SK-N-SH (cell line): ENCODE measurements at regions not wholly inside any gene's neighbourhood (a gene's known extent, or its start where the extent isn't known, plus 50 kb on each side); places are given as distances from the start of the nearest gene placed in this dataset.

Experiments
- CTCF ChIA-PET: fragments of 300-600, 350-600 bp; formaldehyde crosslinking; extraction: SDS; loops from one replicate; lab custom pipeline; 2021; lab: Yijun Ruan, JAX
- POLR2A ChIA-PET: fragments of 350-600 bp; sonication (Branson Sonifier 250); formaldehyde crosslinking; extraction: SDS; loops from one replicate; lab custom pipeline; 2020; ENCODE audit warnings: antibody characterized with exemption, inconsistent platforms; lab: Yijun Ruan, JAX
- DNase-seq: peaks from one replicate; pipeline ENCODE4 v3.0.0; 2012
- H2AFZ ChIP-seq: fragments of 200-600 bp; sonication (generic); 2 replicates; pipeline ENCODE4 v1.8.1; 2016; ENCODE audit warnings: antibody characterized with exemption, mild to moderate bottlenecking, low read depth
- H3F3A ChIP-seq: fragments of 200-600 bp; sonication (generic); replicated peaks from 2 replicates; pipeline ENCODE3; 2016; ENCODE audit warnings: antibody characterized with exemption, mild to moderate bottlenecking; ENCODE audit not compliant: insufficient read depth
- H3K27ac ChIP-seq, 2 experiments: fragments of 200-500 bp in 1 of 2; fragments of 200-600 bp in 1 of 2; sonication (Bioruptor generic) in 1 of 2; sonication (generic), shearing (Covaris generic) in 1 of 2; 2 replicates each; pipeline versions ENCODE4 v1.5.1 to v1.6.1; 2014 to 2016; ENCODE audit warnings: low read depth in 2 of 2, inconsistent platforms in 1 of 2, low read length in 1 of 2, mild to moderate bottlenecking in 1 of 2, mixed read lengths in 1 of 2
- H3K27me3 ChIP-seq: fragments of 200-600 bp; sonication (generic), shearing (Covaris generic); 2 replicates; pipeline ENCODE4 v1.6.1; 2016; ENCODE audit warnings: mixed run types; ENCODE audit not compliant: insufficient read depth
- H3K36me3 ChIP-seq, 2 experiments: fragments of 200-500 bp in 1 of 2; fragments of 200-600 bp in 1 of 2; sonication (Bioruptor generic) in 1 of 2; sonication (generic) in 1 of 2; replicated peaks in 1 of 2; 2 replicates each; pipeline versions ENCODE3 to v1.5.1; 2014 to 2016; ENCODE audit warnings: low read length in 1 of 2, mild to moderate bottlenecking in 1 of 2; ENCODE audit not compliant: insufficient read depth in 2 of 2, control insufficient read depth in 1 of 2
- H3K4me1 ChIP-seq, 2 experiments: fragments of 200-500 bp in 1 of 2; fragments of 200-600 bp in 1 of 2; sonication (Bioruptor generic) in 1 of 2; sonication (generic), shearing (Covaris generic) in 1 of 2; 2 replicates each; pipeline versions ENCODE4 v1.5.1 to v1.6.1; 2014 to 2016; ENCODE audit warnings: low read depth in 1 of 2, low read length in 1 of 2, mixed run types in 1 of 2; ENCODE audit not compliant: insufficient read depth in 2 of 2, control insufficient read depth in 1 of 2
- H3K4me2 ChIP-seq: fragments of 200-600 bp; sonication (generic), shearing (Covaris generic); 2 replicates; pipeline ENCODE4 v1.6.1; 2017; ENCODE audit warnings: mixed run types
- H3K4me3 ChIP-seq, 2 experiments: fragments of 200-500 bp in 1 of 2; fragments of 200-600 bp in 1 of 2; sonication (Bioruptor generic) in 1 of 2; sonication (generic), shearing (Covaris generic) in 1 of 2; 2 replicates each; pipeline versions ENCODE4 v1.5.1 to v1.8.1; 2014 to 2016; ENCODE audit warnings: low read depth in 2 of 2, inconsistent platforms in 1 of 2, low read length in 1 of 2, mild to moderate bottlenecking in 1 of 2, mixed read lengths in 1 of 2, moderate library complexity in 1 of 2
- H3K79me2 ChIP-seq: fragments of 200-600 bp; sonication (generic); 2 replicates; pipeline ENCODE4 v1.8.1; 2017; ENCODE audit warnings: mild to moderate bottlenecking; ENCODE audit not compliant: insufficient read depth
- H3K9ac ChIP-seq: fragments of 200-600 bp; sonication (generic); 2 replicates; pipeline ENCODE4 v1.6.1; 2017; ENCODE audit warnings: mixed run types
- H3K9me2 ChIP-seq: fragments of 200-600 bp; sonication (generic); 2 replicates; pipeline ENCODE4 v1.6.1; 2017; ENCODE audit warnings: mixed run types
- H3K9me3 ChIP-seq: fragments of 200-600 bp; sonication (generic); 2 replicates; pipeline ENCODE4 v1.6.1; 2017; ENCODE audit warnings: mixed run types, mild to moderate bottlenecking, moderate library complexity
- H4K20me1 ChIP-seq: fragments of 200-600 bp; sonication (generic); 2 replicates; pipeline ENCODE4 v1.6.1; 2017; ENCODE audit warnings: mild to moderate bottlenecking, mixed run types; ENCODE audit not compliant: insufficient read depth
- ELF1 ChIP-seq: IDR thresholded peaks from 2 replicates; pipeline ENCODE4 v1.4.0; 2012
- EP300 ChIP-seq, 2 experiments: IDR thresholded peaks; 2 replicates each; pipeline versions ENCODE4 v1.4.0 to v1.6.1; 2012; ENCODE audit warnings: borderline replicate concordance in 1 of 2, low read depth in 1 of 2, low read length in 1 of 2
- FOXM1 ChIP-seq: IDR thresholded peaks from 2 replicates; pipeline ENCODE4 v1.4.0; 2012; ENCODE audit warnings: low read depth, mild to moderate bottlenecking
- GABPA ChIP-seq: IDR thresholded peaks from 2 replicates; pipeline ENCODE4 v1.4.0; 2012; ENCODE audit warnings: low read depth, mild to moderate bottlenecking
- NFIC ChIP-seq: IDR thresholded peaks from 2 replicates; pipeline ENCODE4 v1.4.0; 2012; ENCODE audit warnings: borderline replicate concordance
- NRF1 ChIP-seq: IDR thresholded peaks from 2 replicates; pipeline ENCODE4 v1.6.1; 2012; ENCODE audit warnings: low read depth, mild to moderate bottlenecking, low read length
- POLR2AphosphoS5 ChIP-seq: IDR thresholded peaks from 2 replicates; pipeline ENCODE4 v1.6.1; 2012; ENCODE audit warnings: low read depth, low read length
- RAD21 ChIP-seq: IDR thresholded peaks from 2 replicates; pipeline ENCODE4 v1.6.1; 2012; ENCODE audit warnings: mild to moderate bottlenecking, low read length
- RCOR1 ChIP-seq: fragments of 150-350 bp; IDR thresholded peaks from 2 replicates; pipeline ENCODE4 v1.6.1; 2017; ENCODE audit warnings: antibody characterized with exemption, low read length
- RFX5 ChIP-seq: IDR thresholded peaks from 2 replicates; pipeline ENCODE4 v1.6.1; 2012; ENCODE audit warnings: mild to moderate bottlenecking, improper control_type of control experiment, low read length
- SIN3A ChIP-seq: IDR thresholded peaks from 2 replicates; pipeline ENCODE4 v1.6.1; 2012; ENCODE audit warnings: low read depth, mild to moderate bottlenecking, low read length, moderate library complexity, borderline replicate concordance
- SMC3 ChIP-seq: IDR thresholded peaks from 2 replicates; pipeline ENCODE4 v1.6.1; 2012; ENCODE audit warnings: low read depth, low read length, improper control_type of control experiment
- WGBS: methylation state at CpG from one replicate; pipeline ENCODE4 v1.1.6; 2017; ENCODE audit warnings: low lambda C conversion rate; 5-methylcytosine and 5-hydroxymethylcytosine counted together
- TF ChIP-seq, protein P1 (sequence below): IDR thresholded peaks from 2 replicates; pipeline ENCODE4 v1.4.0; 2012; ENCODE audit warnings: low read depth, borderline replicate concordance
- TF ChIP-seq, protein P2 (sequence below): IDR thresholded peaks from 2 replicates; pipeline ENCODE4 v1.4.0; 2012; ENCODE audit warnings: low read depth, borderline replicate concordance
- TF ChIP-seq, protein P3 (sequence below): fragments of 150-350 bp; IDR thresholded peaks from 2 replicates; pipeline ENCODE4 v1.6.1; 2016; ENCODE audit warnings: mild to moderate bottlenecking, low read depth, low read length
- TF ChIP-seq, protein P4 (sequence below): fragments of 200-600 bp; sonication (generic); IDR thresholded peaks from 2 replicates; pipeline ENCODE4 v1.6.1; 2017; ENCODE audit warnings: antibody characterized with exemption, mild to moderate bottlenecking, moderate library complexity
- TF ChIP-seq, protein P5 (sequence below): IDR thresholded peaks from 2 replicates; pipeline ENCODE4 v1.4.0; 2012; ENCODE audit warnings: low read depth
- TF ChIP-seq, protein P6 (sequence below): IDR thresholded peaks from 2 replicates; pipeline ENCODE4; 2012

DNA sequence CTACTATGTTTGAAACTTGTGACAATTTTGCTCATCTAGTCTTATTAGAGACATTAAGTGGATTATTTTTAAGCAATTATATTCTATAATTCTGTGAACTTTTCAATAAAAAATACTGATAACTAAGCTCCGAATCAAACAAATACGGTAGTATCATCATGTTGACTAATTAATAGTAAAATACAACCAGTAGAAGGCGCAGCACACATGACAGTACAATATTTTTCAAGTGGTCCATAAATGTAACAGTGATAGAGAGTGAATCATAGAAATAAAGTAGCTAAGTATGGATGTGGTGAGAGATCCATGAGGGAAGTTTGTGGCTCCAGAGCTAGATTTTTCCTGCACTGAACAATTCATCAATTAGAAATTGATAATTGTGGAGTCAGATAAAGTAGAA lies 666.2 kb downstream of the KCTD8 start:
- Histone ChIP-seq H3K4me2 (no peak overlapping the region), H3F3A (no peaks in the 10 kb centered on the region), H3K4me1 (no peaks in the 10 kb centered on the region), H3K36me3 (no peaks in the 10 kb centered on the region), H3K9me3 (no peaks in the 10 kb centered on the region), H3K4me3 (no peak overlapping the region), H3K9me2 (no peaks in the 10 kb centered on the region), H3K27me3 (no peaks in the 10 kb centered on the region; the same call in 1 of the 2 replicates), H2AFZ (0 out of 2 replicates have a peak overlapping the region, but pooled peaks have one; percentile 53), H4K20me1 (no peaks in the 10 kb centered on the region), H3K27ac (no peak overlapping the region), H3K79me2 (no peaks in the 10 kb centered on the region), H3K9ac (no peak overlapping the region)
- TF ChIP-seq, protein P1, sequence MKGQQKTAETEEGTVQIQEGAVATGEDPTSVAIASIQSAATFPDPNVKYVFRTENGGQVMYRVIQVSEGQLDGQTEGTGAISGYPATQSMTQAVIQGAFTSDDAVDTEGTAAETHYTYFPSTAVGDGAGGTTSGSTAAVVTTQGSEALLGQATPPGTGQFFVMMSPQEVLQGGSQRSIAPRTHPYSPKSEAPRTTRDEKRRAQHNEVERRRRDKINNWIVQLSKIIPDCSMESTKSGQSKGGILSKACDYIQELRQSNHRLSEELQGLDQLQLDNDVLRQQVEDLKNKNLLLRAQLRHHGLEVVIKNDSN = no peak
- TF ChIP-seq, protein P2, sequence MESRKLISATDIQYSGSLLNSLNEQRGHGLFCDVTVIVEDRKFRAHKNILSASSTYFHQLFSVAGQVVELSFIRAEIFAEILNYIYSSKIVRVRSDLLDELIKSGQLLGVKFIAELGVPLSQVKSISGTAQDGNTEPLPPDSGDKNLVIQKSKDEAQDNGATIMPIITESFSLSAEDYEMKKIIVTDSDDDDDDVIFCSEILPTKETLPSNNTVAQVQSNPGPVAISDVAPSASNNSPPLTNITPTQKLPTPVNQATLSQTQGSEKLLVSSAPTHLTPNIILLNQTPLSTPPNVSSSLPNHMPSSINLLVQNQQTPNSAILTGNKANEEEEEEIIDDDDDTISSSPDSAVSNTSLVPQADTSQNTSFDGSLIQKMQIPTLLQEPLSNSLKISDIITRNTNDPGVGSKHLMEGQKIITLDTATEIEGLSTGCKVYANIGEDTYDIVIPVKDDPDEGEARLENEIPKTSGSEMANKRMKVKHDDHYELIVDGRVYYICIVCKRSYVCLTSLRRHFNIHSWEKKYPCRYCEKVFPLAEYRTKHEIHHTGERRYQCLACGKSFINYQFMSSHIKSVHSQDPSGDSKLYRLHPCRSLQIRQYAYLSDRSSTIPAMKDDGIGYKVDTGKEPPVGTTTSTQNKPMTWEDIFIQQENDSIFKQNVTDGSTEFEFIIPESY = no peak
- TF ChIP-seq FOXM1 (no peak), RAD21 (peak; percentile 18; the same call in 1 of the 2 replicates), NFIC (no peak), GABPA (no peak), RFX5 (no peak), SIN3A (no peak), POLR2AphosphoS5 (no peak), ELF1 (no peak)
- TF ChIP-seq, protein P3, sequence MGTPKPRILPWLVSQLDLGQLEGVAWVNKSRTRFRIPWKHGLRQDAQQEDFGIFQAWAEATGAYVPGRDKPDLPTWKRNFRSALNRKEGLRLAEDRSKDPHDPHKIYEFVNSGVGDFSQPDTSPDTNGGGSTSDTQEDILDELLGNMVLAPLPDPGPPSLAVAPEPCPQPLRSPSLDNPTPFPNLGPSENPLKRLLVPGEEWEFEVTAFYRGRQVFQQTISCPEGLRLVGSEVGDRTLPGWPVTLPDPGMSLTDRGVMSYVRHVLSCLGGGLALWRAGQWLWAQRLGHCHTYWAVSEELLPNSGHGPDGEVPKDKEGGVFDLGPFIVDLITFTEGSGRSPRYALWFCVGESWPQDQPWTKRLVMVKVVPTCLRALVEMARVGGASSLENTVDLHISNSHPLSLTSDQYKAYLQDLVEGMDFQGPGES = no peak
- TF ChIP-seq, protein P4, sequence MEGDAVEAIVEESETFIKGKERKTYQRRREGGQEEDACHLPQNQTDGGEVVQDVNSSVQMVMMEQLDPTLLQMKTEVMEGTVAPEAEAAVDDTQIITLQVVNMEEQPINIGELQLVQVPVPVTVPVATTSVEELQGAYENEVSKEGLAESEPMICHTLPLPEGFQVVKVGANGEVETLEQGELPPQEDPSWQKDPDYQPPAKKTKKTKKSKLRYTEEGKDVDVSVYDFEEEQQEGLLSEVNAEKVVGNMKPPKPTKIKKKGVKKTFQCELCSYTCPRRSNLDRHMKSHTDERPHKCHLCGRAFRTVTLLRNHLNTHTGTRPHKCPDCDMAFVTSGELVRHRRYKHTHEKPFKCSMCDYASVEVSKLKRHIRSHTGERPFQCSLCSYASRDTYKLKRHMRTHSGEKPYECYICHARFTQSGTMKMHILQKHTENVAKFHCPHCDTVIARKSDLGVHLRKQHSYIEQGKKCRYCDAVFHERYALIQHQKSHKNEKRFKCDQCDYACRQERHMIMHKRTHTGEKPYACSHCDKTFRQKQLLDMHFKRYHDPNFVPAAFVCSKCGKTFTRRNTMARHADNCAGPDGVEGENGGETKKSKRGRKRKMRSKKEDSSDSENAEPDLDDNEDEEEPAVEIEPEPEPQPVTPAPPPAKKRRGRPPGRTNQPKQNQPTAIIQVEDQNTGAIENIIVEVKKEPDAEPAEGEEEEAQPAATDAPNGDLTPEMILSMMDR = peak; percentile 41
- POLR2A ChIA-PET = no interaction called here
- DNase-seq = no peak
- under 1% methylated on average over 3 of the region's 3 CpGs for WGBS
- CTCF ChIA-PET = interaction anchor here (0.9 to 1.6 kb wide), 2 partner anchors 513 to 643 kb away, joined by 3 to 4 read pairs; no protein-coding TSS in a partner anchor

DNA sequence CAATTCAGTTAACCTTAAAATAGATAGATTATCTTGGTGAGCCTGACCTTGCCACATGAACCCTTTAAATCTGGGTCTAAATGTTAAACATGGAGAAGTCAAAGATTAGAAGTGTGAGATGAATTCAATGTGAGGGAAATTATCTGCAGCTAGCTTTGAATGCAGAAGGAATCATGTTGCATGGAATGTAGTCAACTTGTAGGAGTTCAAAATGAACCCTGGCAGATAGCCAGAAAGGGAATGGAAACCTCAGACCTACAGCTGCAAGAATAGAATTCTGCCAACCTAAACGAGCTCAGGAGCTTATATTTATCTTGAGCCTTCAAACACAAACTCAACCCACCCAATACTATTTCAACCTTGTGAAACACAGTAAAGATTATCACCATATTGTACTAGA lies 632.5 kb downstream of the KCTD8 start:
- H3K27ac ChIP-seq = no peak overlapping the region
- no peak overlapping the region for H3K9ac ChIP-seq
- POLR2A ChIA-PET = no interaction called here
- no peaks in the 10 kb centered on the region for H3K36me3 ChIP-seq
- H3K4me1 ChIP-seq = no peaks in the 10 kb centered on the region
- 0% methylated on average over 1 of the region's 1 CpG for WGBS
- H3K27me3 ChIP-seq = no peaks in the 10 kb centered on the region
- no peaks in the 10 kb centered on the region for H4K20me1 ChIP-seq
- no peaks in the 10 kb centered on the region for H3K9me3 ChIP-seq
- no peaks in the 10 kb centered on the region for H3K9me2 ChIP-seq
- H3K79me2 ChIP-seq = no peaks in the 10 kb centered on the region
- CTCF ChIA-PET = no interaction called here
- H3K4me2 ChIP-seq = no peak overlapping the region
- DNase-seq = no peak
- H3F3A ChIP-seq = no peaks in the 10 kb centered on the region
- H3K4me3 ChIP-seq = no peak overlapping the region
- H2AFZ ChIP-seq = no peak overlapping the region
- TF ChIP-seq RCOR1 (no peak), SMC3 (no peak), NFIC (no peak), EP300 (IDR thresholded peaks at IDR 0.05; ENCODE audit: borderline replicate concordance in 1 of 2, low read depth in 1 of 2, low read length in 1 of 2) (no peak), NRF1 (no peak), SIN3A (no peak)
- TF ChIP-seq, protein P1 = no peak
- TF ChIP-seq, protein P5, sequence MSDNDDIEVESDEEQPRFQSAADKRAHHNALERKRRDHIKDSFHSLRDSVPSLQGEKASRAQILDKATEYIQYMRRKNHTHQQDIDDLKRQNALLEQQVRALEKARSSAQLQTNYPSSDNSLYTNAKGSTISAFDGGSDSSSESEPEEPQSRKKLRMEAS = no peak
- TF ChIP-seq, protein P2 = no peak
- TF ChIP-seq, protein P6, sequence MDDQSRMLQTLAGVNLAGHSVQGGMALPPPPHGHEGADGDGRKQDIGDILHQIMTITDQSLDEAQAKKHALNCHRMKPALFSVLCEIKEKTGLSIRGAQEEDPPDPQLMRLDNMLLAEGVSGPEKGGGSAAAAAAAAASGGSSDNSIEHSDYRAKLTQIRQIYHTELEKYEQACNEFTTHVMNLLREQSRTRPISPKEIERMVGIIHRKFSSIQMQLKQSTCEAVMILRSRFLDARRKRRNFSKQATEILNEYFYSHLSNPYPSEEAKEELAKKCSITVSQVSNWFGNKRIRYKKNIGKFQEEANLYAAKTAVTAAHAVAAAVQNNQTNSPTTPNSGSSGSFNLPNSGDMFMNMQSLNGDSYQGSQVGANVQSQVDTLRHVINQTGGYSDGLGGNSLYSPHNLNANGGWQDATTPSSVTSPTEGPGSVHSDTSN = no peak
